ENCODE measurements at regions not wholly inside any gene's neighbourhood (a gene's known extent, or its start where the extent isn't known, plus 50 kb on each side); places are given as distances from the start of the nearest gene placed in this dataset.

DNA sequence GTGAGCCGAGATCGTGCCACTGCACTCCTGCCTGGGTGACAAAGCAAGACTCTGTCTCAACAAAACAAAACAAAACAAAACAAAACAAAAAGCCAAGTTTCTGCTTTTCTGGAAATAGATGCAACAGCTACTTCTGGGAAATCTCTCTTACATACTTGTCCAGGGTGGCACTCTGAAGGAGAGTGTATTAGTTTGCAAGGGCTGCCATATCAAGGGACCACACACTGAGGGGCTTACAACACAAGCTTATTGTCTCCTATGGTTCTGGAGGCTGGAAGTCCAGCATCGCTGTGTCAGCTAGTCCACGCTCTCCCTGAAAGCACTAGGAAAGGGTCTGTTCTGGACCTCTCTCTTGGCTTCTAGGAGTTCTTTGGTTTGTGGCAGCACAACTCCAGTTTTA lies 277.9 kb upstream of the WWC1 start:
- no peak for DNase-seq (ENCODE audit: low read depth, low spot score)
- H3K4me1 ChIP-seq (ENCODE audit: control insufficient read depth, insufficient read depth, low read length): no peaks in the 10 kb centered on the region
- H3K36me3 ChIP-seq (ENCODE audit: control insufficient read depth, insufficient read depth, low read length): no peaks in the 10 kb centered on the region
- H3K9me3 ChIP-seq (ENCODE audit: control insufficient read depth, insufficient read depth, low read length): no peaks in the 10 kb centered on the region
- no CpG with 5 or more reads among the region's 4 CpGs for WGBS (ENCODE audit: insufficient coverage, insufficient read length)
- H3K4me3 ChIP-seq (ENCODE audit: low read length): no peak overlapping the region
- no peaks in the 10 kb centered on the region for H3K27me3 ChIP-seq (ENCODE audit: control insufficient read depth, insufficient read depth, low read length)
- no peak overlapping the region for H3K27ac ChIP-seq (ENCODE audit: low read length)

GRCh38 chr5:168014433-168015123 lies 276.9 kb upstream of the WWC1 start:
- no peak for DNase-seq (ENCODE audit: low read depth, low spot score)
- Histone ChIP-seq H3K9me3 (ENCODE audit: control insufficient read depth, insufficient read depth, low read length) (no peaks in the 10 kb centered on the region), H3K27ac (ENCODE audit: low read length) (no peak overlapping the region), H3K27me3 (ENCODE audit: control insufficient read depth, insufficient read depth, low read length) (no peaks in the 10 kb centered on the region), H3K36me3 (ENCODE audit: control insufficient read depth, insufficient read depth, low read length) (no peaks in the 10 kb centered on the region), H3K4me3 (ENCODE audit: low read length) (no peak overlapping the region), H3K4me1 (ENCODE audit: control insufficient read depth, insufficient read depth, low read length) (no peaks in the 10 kb centered on the region)
- no CpG with 5 or more reads among the region's 5 CpGs for WGBS (ENCODE audit: insufficient coverage, insufficient read length)

DNA sequence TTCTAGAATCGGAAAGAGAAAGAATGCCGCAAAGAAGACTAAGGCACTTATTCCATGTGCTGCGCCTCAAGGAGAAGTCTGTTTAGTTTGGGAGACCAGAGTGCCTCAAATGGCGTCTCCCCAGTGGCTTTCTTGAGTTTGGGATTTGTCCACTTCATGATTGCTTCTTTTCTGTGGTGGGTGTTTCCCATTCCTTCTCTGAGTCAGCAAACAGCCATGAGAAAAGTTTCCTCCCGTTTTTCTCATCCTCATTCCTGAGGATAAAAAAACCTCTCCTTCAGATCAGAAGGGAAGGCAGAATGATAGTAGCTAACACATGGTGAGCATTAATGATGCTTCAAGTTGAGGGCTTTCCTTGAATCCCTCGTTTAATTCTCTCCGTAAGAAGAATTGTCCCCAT lies 275.9 kb upstream of the WWC1 start:
- no peak overlapping the region for H3K4me3 ChIP-seq (ENCODE audit: low read length)
- no CpG with 5 or more reads among the region's 7 CpGs for WGBS (ENCODE audit: insufficient coverage, insufficient read length)
- no peak overlapping the region for H3K27ac ChIP-seq (ENCODE audit: low read length)

GRCh38 chr5:168017313-168017712 lies 274.1 kb upstream of the WWC1 start:
- H3K36me3 ChIP-seq (ENCODE audit: control insufficient read depth, insufficient read depth, low read length): no peaks in the 10 kb centered on the region
- no peaks in the 10 kb centered on the region for H3K4me1 ChIP-seq (ENCODE audit: control insufficient read depth, insufficient read depth, low read length)
- WGBS (ENCODE audit: insufficient coverage, insufficient read length): no CpG with 5 or more reads among the region's 3 CpGs
- H3K9me3 ChIP-seq (ENCODE audit: control insufficient read depth, insufficient read depth, low read length): no peaks in the 10 kb centered on the region
- no peak overlapping the region for H3K4me3 ChIP-seq (ENCODE audit: low read length)
- H3K27me3 ChIP-seq (ENCODE audit: control insufficient read depth, insufficient read depth, low read length): no peaks in the 10 kb centered on the region
- no peak overlapping the region for H3K27ac ChIP-seq (ENCODE audit: low read length)
- no peak for DNase-seq (ENCODE audit: low read depth, low spot score)

More for the DNA sequence above, 275.9 kb upstream of the WWC1 start:
- DNase-seq (ENCODE audit: low read depth, low spot score): no peak
- H3K27me3 ChIP-seq (ENCODE audit: control insufficient read depth, insufficient read depth, low read length): no peaks in the 10 kb centered on the region
- H3K4me1 ChIP-seq (ENCODE audit: control insufficient read depth, insufficient read depth, low read length): no peaks in the 10 kb centered on the region
- H3K9me3 ChIP-seq (ENCODE audit: control insufficient read depth, insufficient read depth, low read length): no peaks in the 10 kb centered on the region
- H3K36me3 ChIP-seq (ENCODE audit: control insufficient read depth, insufficient read depth, low read length): no peaks in the 10 kb centered on the region

- no peaks in the 10 kb centered on the region for H3K9me3 ChIP-seq (ENCODE audit: control insufficient read depth, insufficient read depth, low read length)
- no peaks in the 10 kb centered on the region; the same call in 1 of the 2 replicates for H3K4me1 ChIP-seq (ENCODE audit: control insufficient read depth, insufficient read depth, low read length)
- H3K27me3 ChIP-seq (ENCODE audit: control insufficient read depth, insufficient read depth, low read length): no peaks in the 10 kb centered on the region
- no peaks in the 10 kb centered on the region for H3K36me3 ChIP-seq (ENCODE audit: control insufficient read depth, insufficient read depth, low read length)
- no CpG with 5 or more reads among the region's 3 CpGs for WGBS (ENCODE audit: insufficient coverage, insufficient read length)
- H3K4me3 ChIP-seq (ENCODE audit: low read length): no peak overlapping the region
- no peak overlapping the region for H3K27ac ChIP-seq (ENCODE audit: low read length)
- DNase-seq (ENCODE audit: low read depth, low spot score): no peak
Measured at GRCh38 chr5:168019143-168019542, 272.3 kb upstream of the WWC1 start.

DNA sequence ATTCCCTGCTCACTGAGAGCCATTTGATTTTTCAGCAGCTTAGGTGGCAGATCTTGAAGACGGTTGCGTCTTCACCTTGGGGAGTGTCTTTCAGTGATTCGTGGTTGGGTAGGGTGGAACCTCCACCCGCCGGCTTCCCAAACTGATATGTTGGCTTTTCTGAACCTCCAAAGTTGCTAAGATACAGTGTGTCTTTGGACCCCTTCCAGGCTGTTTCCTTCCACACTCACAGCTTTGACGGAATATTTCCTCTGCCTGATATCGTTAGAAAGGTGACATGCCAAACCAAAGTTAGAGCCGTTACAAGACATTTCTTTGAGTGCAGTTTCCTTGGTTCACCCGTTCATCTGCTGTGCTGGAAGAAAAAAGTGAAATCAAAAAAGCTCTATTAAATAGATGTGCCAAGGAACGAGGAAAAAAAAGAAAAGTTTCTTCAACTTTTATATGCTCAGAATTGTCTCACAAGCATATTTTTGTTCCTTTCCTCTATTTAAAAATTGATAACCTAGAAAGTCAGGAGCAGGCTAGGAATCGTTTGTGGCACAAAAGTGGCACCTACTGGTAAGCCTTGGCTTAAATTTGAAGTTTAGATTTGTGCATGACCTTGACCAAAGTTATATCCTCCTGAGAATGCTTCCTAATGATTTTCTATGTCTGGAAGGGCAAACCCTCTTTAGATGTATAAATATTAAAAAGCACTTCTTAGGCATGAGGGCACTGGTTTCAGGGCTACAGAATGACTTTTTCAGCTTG lies 270.7 kb upstream of the WWC1 start:
- no CpG with 5 or more reads among the region's 11 CpGs for WGBS (ENCODE audit: insufficient coverage, insufficient read length)
- DNase-seq (ENCODE audit: low read depth, low spot score): no peak
- Histone ChIP-seq H3K27me3 (ENCODE audit: control insufficient read depth, insufficient read depth, low read length) (no peaks in the 10 kb centered on the region), H3K4me3 (ENCODE audit: low read length) (no peak overlapping the region), H3K9me3 (ENCODE audit: control insufficient read depth, insufficient read depth, low read length) (no peaks in the 10 kb centered on the region), H3K27ac (ENCODE audit: low read length) (no peak overlapping the region), H3K36me3 (ENCODE audit: control insufficient read depth, insufficient read depth, low read length) (no peaks in the 10 kb centered on the region), H3K4me1 (ENCODE audit: control insufficient read depth, insufficient read depth, low read length) (no peaks in the 10 kb centered on the region; the same call in 1 of the 2 replicates)

- Histone ChIP-seq H3K4me3 (ENCODE audit: low read length) (no peak overlapping the region), H3K27ac (ENCODE audit: low read length) (no peak overlapping the region), H3K4me1 (ENCODE audit: control insufficient read depth, insufficient read depth, low read length) (no peaks in the 10 kb centered on the region; the same call in 1 of the 2 replicates), H3K9me3 (ENCODE audit: control insufficient read depth, insufficient read depth, low read length) (no peaks in the 10 kb centered on the region), H3K27me3 (ENCODE audit: control insufficient read depth, insufficient read depth, low read length) (no peaks in the 10 kb centered on the region), H3K36me3 (ENCODE audit: control insufficient read depth, insufficient read depth, low read length) (no peaks in the 10 kb centered on the region)
- DNase-seq (ENCODE audit: low read depth, low spot score): no peak
- WGBS (ENCODE audit: insufficient coverage, insufficient read length): no CpG with 5 or more reads among the region's 16 CpGs
Measured at GRCh38 chr5:168022446-168023169, 268.8 kb upstream of the WWC1 start.

GRCh38 chr5:168023191-168023590 lies 268.3 kb upstream of the WWC1 start:
- Histone ChIP-seq H3K9me3 (ENCODE audit: control insufficient read depth, insufficient read depth, low read length) (no peaks in the 10 kb centered on the region), H3K4me3 (ENCODE audit: low read length) (no peak overlapping the region), H3K27me3 (ENCODE audit: control insufficient read depth, insufficient read depth, low read length) (no peaks in the 10 kb centered on the region), H3K36me3 (ENCODE audit: control insufficient read depth, insufficient read depth, low read length) (no peaks in the 10 kb centered on the region), H3K27ac (ENCODE audit: low read length) (no peak overlapping the region), H3K4me1 (ENCODE audit: control insufficient read depth, insufficient read depth, low read length) (no peaks in the 10 kb centered on the region; the same call in 1 of the 2 replicates)
- DNase-seq (ENCODE audit: low read depth, low spot score): no peak
- no CpG with 5 or more reads among the region's 15 CpGs for WGBS (ENCODE audit: insufficient coverage, insufficient read length)

GRCh38 chr5:168024306-168024705 lies 267.1 kb upstream of the WWC1 start:
- Histone ChIP-seq H3K27me3 (ENCODE audit: control insufficient read depth, insufficient read depth, low read length) (no peaks in the 10 kb centered on the region), H3K9me3 (ENCODE audit: control insufficient read depth, insufficient read depth, low read length) (no peaks in the 10 kb centered on the region), H3K4me1 (ENCODE audit: control insufficient read depth, insufficient read depth, low read length) (no peaks in the 10 kb centered on the region; the same call in 1 of the 2 replicates), H3K27ac (ENCODE audit: low read length) (no peak overlapping the region), H3K4me3 (ENCODE audit: low read length) (no peak overlapping the region), H3K36me3 (ENCODE audit: control insufficient read depth, insufficient read depth, low read length) (no peaks in the 10 kb centered on the region)
- no peak for DNase-seq (ENCODE audit: low read depth, low spot score)
- WGBS (ENCODE audit: insufficient coverage, insufficient read length): no CpG with 5 or more reads among the region's 7 CpGs

DNA sequence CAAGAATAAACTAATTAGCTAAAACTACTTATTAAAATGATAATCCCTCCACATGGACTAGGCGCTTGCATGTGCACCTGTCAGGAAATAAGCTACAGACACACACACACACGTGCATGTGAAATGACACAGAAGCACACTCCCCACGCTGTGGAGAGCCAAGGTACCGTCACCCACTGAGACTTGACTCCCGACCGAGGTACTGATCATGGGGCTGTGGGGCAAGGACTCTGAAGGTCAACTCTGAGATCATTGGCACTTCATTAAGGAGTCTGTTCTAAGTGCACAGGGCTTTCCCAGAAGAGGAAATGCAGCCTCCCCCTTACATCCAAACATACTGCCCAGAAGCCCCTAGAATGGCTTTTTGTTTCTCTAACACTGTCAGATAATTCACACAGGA lies 264.4 kb upstream of the WWC1 start:
- Histone ChIP-seq H3K27me3 (ENCODE audit: control insufficient read depth, insufficient read depth, low read length) (no peaks in the 10 kb centered on the region), H3K4me3 (ENCODE audit: low read length) (no peak overlapping the region), H3K4me1 (ENCODE audit: control insufficient read depth, insufficient read depth, low read length) (no peaks in the 10 kb centered on the region; the same call in 1 of the 2 replicates), H3K27ac (ENCODE audit: low read length) (no peak overlapping the region), H3K9me3 (ENCODE audit: control insufficient read depth, insufficient read depth, low read length) (no peaks in the 10 kb centered on the region), H3K36me3 (ENCODE audit: control insufficient read depth, insufficient read depth, low read length) (no peaks in the 10 kb centered on the region)
- DNase-seq (ENCODE audit: low read depth, low spot score): no peak
- WGBS (ENCODE audit: insufficient coverage, insufficient read length): no CpG with 5 or more reads among the region's 6 CpGs
